K562 (cell line): ENCODE measurements at regions not wholly inside any gene's neighbourhood (a gene's known extent, or its start where the extent isn't known, plus 50 kb on each side); places are given as distances from the start of the nearest gene placed in this dataset.

Source experiments
- ATAC-seq: fragments of 200-7000 bp; cut with Tn5 transposase; 3 replicates; pipeline ENCODE4 v1.9.1; 2020; ENCODE audit warnings: moderate library complexity
- BruUV-seq: library from RNA; stranded (reverse); fragments of 400-500 nt; replicated peaks from 2 replicates; lab custom pipeline; 2021; lab: Mats Ljungman, UMichigan
- CTCF ChIA-PET: fragments of 300-600 bp; formaldehyde crosslinking; extraction: SDS; loops from one replicate; lab custom pipeline; 2021; ENCODE audit warnings: low intra/inter-chr PET ratio; lab: Yijun Ruan, JAX
- POLR2A ChIA-PET: fragments of 300-600, 350-650 bp; sonication (Branson Sonifier 250); formaldehyde crosslinking; extraction: SDS; loops from one replicate; lab custom pipeline; 2021; ENCODE audit warnings: antibody characterized with exemption, inconsistent platforms; lab: Yijun Ruan, JAX
- DNase-seq, 4 experiments: peaks; one replicate each; pipeline versions ENCODE4 v3.0.0 to v3.0.0-alpha.2; 2011 to 2018; ENCODE audit warnings: low spot score in 3 of 4, mixed read lengths in 3 of 4; ENCODE audit errors: extremely low read depth in 1 of 4
- FAIRE-seq: peaks from 2 replicates; lab custom pipeline; 2011; peaks lifted over from hg19 to GRCh38; lab: Jason Lieb, UNC
- H2AFZ ChIP-seq: 2 replicates; pipeline ENCODE4 v1.6.0; 2011; ENCODE audit warnings: low read depth, low read length, control low read depth, inconsistent platforms
- H3K27ac ChIP-seq: fragments of 200-600 bp; 3 replicates; pipeline ENCODE4 v1.8.0; 2011; ENCODE audit warnings: low read depth, mild to moderate bottlenecking, control low read depth, inconsistent platforms, low read length, moderate library complexity, mixed read lengths; ENCODE audit errors: extremely low read depth
- H3K27me3 ChIP-seq, 2 experiments: fragments of 300-600 bp in 1 of 2; 2 replicates in 1 of 2; 3 replicates in 1 of 2; pipeline versions ENCODE4 v1.6.0 to v1.8.0; 2011; ENCODE audit warnings: inconsistent platforms in 2 of 2, low read length in 2 of 2, mild to moderate bottlenecking in 1 of 2, mixed read lengths in 1 of 2, moderate library complexity in 1 of 2; ENCODE audit not compliant: control insufficient read depth in 2 of 2, insufficient read depth in 2 of 2
- H3K36me3 ChIP-seq: fragments of 300-600 bp; 3 replicates; pipeline ENCODE4 v1.8.0; 2011; ENCODE audit warnings: mild to moderate bottlenecking, low read length, inconsistent platforms; ENCODE audit not compliant: control insufficient read depth, insufficient read depth
- H3K4me1 ChIP-seq, 2 experiments: fragments of 200-600 bp in 1 of 2; replicated peaks in 1 of 2; 2 replicates in 1 of 2; 3 replicates in 1 of 2; pipeline versions ENCODE4 v1.5.1 to v1.8.0; 2011; ENCODE audit warnings: inconsistent platforms in 2 of 2, low read length in 2 of 2, mild to moderate bottlenecking in 1 of 2, mixed read lengths in 1 of 2, moderate library complexity in 1 of 2; ENCODE audit not compliant: control insufficient read depth in 2 of 2, insufficient read depth in 2 of 2
- H3K4me2 ChIP-seq: 2 replicates; pipeline ENCODE4 v1.6.1; 2011; ENCODE audit warnings: low read length, control low read depth, inconsistent platforms, mixed read lengths; ENCODE audit not compliant: insufficient read depth
- H3K4me3 ChIP-seq: fragments of 200-600 bp; sonication (generic), shearing (Covaris generic); 2 replicates; pipeline ENCODE4 v1.5.1; 2016; ENCODE audit warnings: control low read depth, inconsistent platforms
- H3K79me2 ChIP-seq: fragments of 200-600 bp; 3 replicates; pipeline ENCODE4 v1.8.0; 2011; ENCODE audit warnings: low read length, inconsistent platforms; ENCODE audit not compliant: control insufficient read depth, insufficient read depth
- H3K9ac ChIP-seq, 2 experiments: 2 replicates each; pipeline versions ENCODE4 v1.6.0 to v1.6.1; 2011; ENCODE audit warnings: low read depth in 2 of 2, low read length in 2 of 2, control low read depth in 1 of 2, inconsistent platforms in 1 of 2, mild to moderate bottlenecking in 1 of 2, mixed read lengths in 1 of 2; ENCODE audit not compliant: insufficient read depth in 1 of 2
- H3K9me1 ChIP-seq: one replicate; pipeline ENCODE4 v1.6.0; 2011; ENCODE audit warnings: inconsistent platforms, mild to moderate bottlenecking, low read length, moderate library complexity; ENCODE audit not compliant: control insufficient read depth, insufficient read depth
- H3K9me3 ChIP-seq: replicated peaks from 2 replicates; pipeline ENCODE4 v1.5.1; 2011; ENCODE audit warnings: low read depth, low read length, inconsistent platforms; ENCODE audit not compliant: control insufficient read depth, insufficient read depth
- H4K20me1 ChIP-seq: replicated peaks from 2 replicates; pipeline ENCODE4 v1.6.1; 2011; ENCODE audit warnings: low read length, inconsistent platforms, mixed read lengths; ENCODE audit not compliant: control insufficient read depth, insufficient read depth
- CBFA2T3 ChIP-seq: fragments of 450-650 bp; IDR thresholded peaks from 2 replicates; pipeline ENCODE4 v1.6.1; 2017
- CEBPB ChIP-seq: fragments of 450-650 bp; IDR thresholded peaks from 2 replicates; pipeline ENCODE4 v1.6.1; 2016; ENCODE audit warnings: missing genetic modification characterization, missing compliant biosample characterization
- ILK ChIP-seq: fragments of 450-650 bp; IDR thresholded peaks from 2 replicates; pipeline ENCODE4 v1.6.1; 2016; ENCODE audit warnings: missing genetic modification characterization, low read depth, mild to moderate bottlenecking, missing compliant biosample characterization, moderate library complexity, borderline replicate concordance
- MTA3 ChIP-seq: fragments of 450-650 bp; formaldehyde crosslinking; IDR thresholded peaks from 2 replicates; pipeline ENCODE4 v1.6.1; 2017; ENCODE audit warnings: mild to moderate bottlenecking, borderline replicate concordance
- PHB ChIP-seq: fragments of 250-450 bp; sonication (Bioruptor Pico); IDR thresholded peaks from 2 replicates; pipeline ENCODE4 v1.5.0; 2021
- RBM17 ChIP-seq: fragments of 200-400 bp; formaldehyde crosslinking; IDR thresholded peaks from 2 replicates; pipeline ENCODE4 v1.6.1; 2017; ENCODE audit warnings: low read depth, mild to moderate bottlenecking, low read length, borderline replicate concordance
- RCOR1 ChIP-seq, 2 experiments: IDR thresholded peaks; 2 replicates each; pipeline ENCODE4 v1.6.1; 2012; ENCODE audit warnings: low read depth in 2 of 2, low read length in 2 of 2, borderline replicate concordance in 1 of 2, improper control_type of control experiment in 1 of 2
- SMARCA4 ChIP-seq: fragments of 450-650 bp; IDR thresholded peaks from 2 replicates; pipeline ENCODE4 v1.6.1; 2016
- SMARCB1 ChIP-seq: IDR thresholded peaks from 2 replicates; pipeline ENCODE4 v1.6.1; 2011; ENCODE audit warnings: improper control_type of control experiment, low read depth; ENCODE audit not compliant: insufficient read length
- TGIF2 ChIP-seq: sonication (generic); formaldehyde crosslinking; IDR thresholded peaks from 2 replicates; pipeline ENCODE4 v1.8.1; 2022; ENCODE audit warnings: mild to moderate bottlenecking, missing genetic modification reagents, moderate library complexity
- WGBS: fragments of 100-300 bp; shearing (Covaris generic); methylation state at CpG from one replicate; pipeline ENCODE4 v1.1.6; 2016; ENCODE audit warnings: low coverage, mixed read lengths; ENCODE audit not compliant: insufficient coverage; ENCODE audit errors: missing lambda C conversion rate; 5-methylcytosine and 5-hydroxymethylcytosine counted together
- in situ Hi-C: fragments of 300-500 bp; cut with MboI; formaldehyde crosslinking; loops from 4 replicates; pipeline ENCODE4 v1.15.0; 2018; ENCODE audit warnings: inconsistent platforms, mixed read lengths
- intact Hi-C: fragments of 100-400 bp; cut with micrococcal nuclease; formaldehyde crosslinking; loops from 2 replicates; pipeline ENCODE4 v1.14.2; 2022
- TF ChIP-seq, protein P1 (sequence below): fragments of 250-450 bp; sonication (Bioruptor Pico); IDR thresholded peaks from 2 replicates; pipeline ENCODE4 v1.8.0; 2021; ENCODE audit warnings: mild to moderate bottlenecking, moderate library complexity
- TF ChIP-seq, protein P2 (sequence below), 2 experiments: IDR thresholded peaks; 2 replicates each; pipeline ENCODE4 v1.6.1; 2011; ENCODE audit warnings: borderline replicate concordance in 1 of 2, control low read depth in 1 of 2, low read depth in 1 of 2, low read length in 1 of 2, mild to moderate bottlenecking in 1 of 2, mixed read lengths in 1 of 2, moderate library complexity in 1 of 2; ENCODE audit not compliant: insufficient read depth in 1 of 2, insufficient read length in 1 of 2, poor library complexity in 1 of 2, severe bottlenecking in 1 of 2; ENCODE audit errors: extremely low read depth in 1 of 2
- TF ChIP-seq, protein P3 (sequence below): fragments of 250-450 bp; sonication (Bioruptor Pico); IDR thresholded peaks from 2 replicates; pipeline ENCODE4 v1.4.0; 2020; ENCODE audit warnings: mild to moderate bottlenecking, moderate library complexity

DNA sequence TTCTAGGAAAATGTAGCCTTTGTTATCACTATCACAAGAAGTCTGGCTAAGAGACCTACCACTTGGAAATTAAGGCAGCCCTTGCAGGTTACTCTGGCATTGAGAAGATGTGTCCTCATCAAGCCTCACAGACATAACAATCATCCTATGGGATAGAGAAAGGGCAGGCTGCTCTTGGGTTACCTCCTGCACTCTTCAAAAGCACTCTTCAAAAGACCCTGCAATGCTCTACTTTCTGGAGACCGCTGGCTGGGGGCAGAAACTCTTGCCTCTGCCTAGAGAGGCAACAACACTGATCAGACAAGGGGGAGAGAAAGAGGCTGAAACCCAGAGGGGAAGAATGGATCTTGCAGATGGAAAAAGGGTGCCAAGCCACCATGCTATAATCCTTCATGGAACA, 127.9 kb upstream of the BNIP2 start:
- TF ChIP-seq TGIF2 (CRISPR knock-in tag): no peak
- no peak for ATAC-seq
- no peaks in the 10 kb centered on the region for H3K9me3 ChIP-seq
- BruUV-seq: no TSS peak
- no peak overlapping the region for H2AFZ ChIP-seq
- no peak for FAIRE-seq
- H3K4me2 ChIP-seq: no peak overlapping the region
- H3K9me1 ChIP-seq: no peaks in the 10 kb centered on the region
- intact Hi-C loops: no loop called here
- in situ Hi-C loops: no loop called here
- DNase-seq: no peak
- H3K4me1 ChIP-seq: no peaks in the 10 kb centered on the region
- no peak overlapping the region for H3K4me3 ChIP-seq
- WGBS: 0% methylated on average over 1 of the region's 1 CpG
- H3K27me3 ChIP-seq: peaks cover 3 to 5% of the 10 kb centered on the region in 2 experiments; a peak in 2 of 5 replicates
- no peaks in the 10 kb centered on the region for H4K20me1 ChIP-seq
- POLR2A ChIA-PET: no interaction called here
- H3K27ac ChIP-seq: no peak overlapping the region
- no peaks in the 10 kb centered on the region for H3K79me2 ChIP-seq
- CTCF ChIA-PET: no interaction called here
- no peaks in the 10 kb centered on the region for H3K36me3 ChIP-seq
- no peak overlapping the region for H3K9ac ChIP-seq

DNA sequence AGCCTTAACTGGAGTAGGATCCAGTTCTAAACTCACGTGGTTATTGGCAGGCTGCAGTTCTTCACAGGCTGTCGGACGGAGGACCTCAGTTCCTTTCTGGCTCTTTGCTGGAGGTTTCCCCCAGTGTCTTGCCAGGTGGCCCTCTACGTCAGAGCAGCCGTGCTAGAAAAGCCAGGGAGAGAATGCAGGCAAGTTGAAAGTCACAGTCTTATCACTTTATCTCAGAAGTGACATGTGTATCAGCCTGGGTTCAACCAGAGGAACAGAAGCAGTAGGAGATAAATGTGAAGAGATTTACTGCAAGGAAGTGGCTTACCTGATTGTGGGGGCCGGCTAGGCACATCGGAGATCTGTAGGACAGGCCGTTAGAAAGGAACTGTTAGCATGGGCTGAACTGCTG, 125.3 kb upstream of the BNIP2 start:
- no peak overlapping the region for H3K4me2 ChIP-seq
- H3K9me3 ChIP-seq: no peaks in the 10 kb centered on the region
- ATAC-seq: no peak
- in situ Hi-C loops: no loop called here
- no peaks in the 10 kb centered on the region for H4K20me1 ChIP-seq
- H3K4me3 ChIP-seq: no peak overlapping the region
- no TSS peak for BruUV-seq
- H3K9ac ChIP-seq: no peak overlapping the region
- H2AFZ ChIP-seq: no peak overlapping the region
- intact Hi-C loops: no loop called here
- WGBS: under 1% methylated on average over 8 of the region's 8 CpGs
- ChIA-PET CTCF (no interaction called here), POLR2A (no interaction called here)
- no peaks in the 10 kb centered on the region for H3K9me1 ChIP-seq
- DNase-seq: no peak
- H3K36me3 ChIP-seq: no peaks in the 10 kb centered on the region
- no peaks in the 10 kb centered on the region for H3K79me2 ChIP-seq
- H3K4me1 ChIP-seq: no peaks in the 10 kb centered on the region
- no peak for FAIRE-seq
- H3K27me3 ChIP-seq: peaks cover 3 to 5% of the 10 kb centered on the region in 2 experiments; a peak in 2 of 5 replicates
- H3K27ac ChIP-seq: no peak overlapping the region
- TF ChIP-seq SMARCB1: no peak
- TF ChIP-seq MTA3: no peak
- no peak for TF ChIP-seq ILK (tag)
- TF ChIP-seq, protein P1, sequence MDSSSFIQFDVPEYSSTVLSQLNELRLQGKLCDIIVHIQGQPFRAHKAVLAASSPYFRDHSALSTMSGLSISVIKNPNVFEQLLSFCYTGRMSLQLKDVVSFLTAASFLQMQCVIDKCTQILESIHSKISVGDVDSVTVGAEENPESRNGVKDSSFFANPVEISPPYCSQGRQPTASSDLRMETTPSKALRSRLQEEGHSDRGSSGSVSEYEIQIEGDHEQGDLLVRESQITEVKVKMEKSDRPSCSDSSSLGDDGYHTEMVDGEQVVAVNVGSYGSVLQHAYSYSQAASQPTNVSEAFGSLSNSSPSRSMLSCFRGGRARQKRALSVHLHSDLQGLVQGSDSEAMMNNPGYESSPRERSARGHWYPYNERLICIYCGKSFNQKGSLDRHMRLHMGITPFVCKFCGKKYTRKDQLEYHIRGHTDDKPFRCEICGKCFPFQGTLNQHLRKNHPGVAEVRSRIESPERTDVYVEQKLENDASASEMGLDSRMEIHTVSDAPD: no peak
- TF ChIP-seq CEBPB (tag): no peak
- TF ChIP-seq SMARCA4: no peak
- peak; percentile 45 for TF ChIP-seq CBFA2T3
- no peak for TF ChIP-seq RBM17
- no peak for TF ChIP-seq PHB (CRISPR knock-in tag)
- peak in 1 of 2 experiments; percentile 64; a peak in 1 of 4 replicates for TF ChIP-seq RCOR1 (IDR thresholded peaks at IDR 0.05; ENCODE audit: borderline replicate concordance in 1 of 2, low read depth in 2 of 2, low read length in 2 of 2)
- TF ChIP-seq, protein P2, sequence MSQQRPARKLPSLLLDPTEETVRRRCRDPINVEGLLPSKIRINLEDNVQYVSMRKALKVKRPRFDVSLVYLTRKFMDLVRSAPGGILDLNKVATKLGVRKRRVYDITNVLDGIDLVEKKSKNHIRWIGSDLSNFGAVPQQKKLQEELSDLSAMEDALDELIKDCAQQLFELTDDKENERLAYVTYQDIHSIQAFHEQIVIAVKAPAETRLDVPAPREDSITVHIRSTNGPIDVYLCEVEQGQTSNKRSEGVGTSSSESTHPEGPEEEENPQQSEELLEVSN (IDR thresholded peaks at IDR 0.05; ENCODE audit: borderline replicate concordance in 1 of 2, extremely low read depth in 1 of 2, insufficient read depth in 1 of 2, insufficient read length in 1 of 2, low read depth in 1 of 2, low read length in 1 of 2, poor library complexity in 1 of 2, severe bottlenecking in 1 of 2): no peak
- TF ChIP-seq, protein P3, sequence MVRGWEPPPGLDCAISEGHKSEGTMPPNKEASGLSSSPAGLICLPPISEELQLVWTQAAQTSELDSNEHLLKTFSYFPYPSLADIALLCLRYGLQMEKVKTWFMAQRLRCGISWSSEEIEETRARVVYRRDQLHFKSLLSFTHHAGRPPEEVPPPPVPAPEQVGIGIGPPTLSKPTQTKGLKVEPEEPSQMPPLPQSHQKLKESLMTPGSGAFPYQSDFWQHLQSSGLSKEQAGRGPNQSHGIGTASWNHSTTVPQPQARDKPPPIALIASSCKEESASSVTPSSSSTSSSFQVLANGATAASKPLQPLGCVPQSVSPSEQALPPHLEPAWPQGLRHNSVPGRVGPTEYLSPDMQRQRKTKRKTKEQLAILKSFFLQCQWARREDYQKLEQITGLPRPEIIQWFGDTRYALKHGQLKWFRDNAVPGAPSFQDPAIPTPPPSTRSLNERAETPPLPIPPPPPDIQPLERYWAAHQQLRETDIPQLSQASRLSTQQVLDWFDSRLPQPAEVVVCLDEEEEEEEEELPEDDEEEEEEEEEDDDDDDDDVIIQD (CRISPR knock-in tag): no peak
